Spleen (tissue), 7 donors: ENCODE measurements at regions not wholly inside any gene's neighbourhood (a gene's known extent, or its start where the extent isn't known, plus 50 kb on each side); places are given as distances from the start of the nearest gene placed in this dataset.

Experiments
- CTCF ChIP-seq, 11 experiments: fragments of 200-600 bp in 7 of 11; fragments of 450-650 bp in 4 of 11; sonication (generic) in 4 of 11; IDR thresholded peaks in 8 of 11; conservative IDR thresholded peaks in 3 of 11; 1 replicate in 7 of 11; 2 replicates in 4 of 11; pipeline versions ENCODE4 v1.4.0 to v1.8.0; 2016 to 2021; ENCODE audit warnings: antibody characterized with exemption in 11 of 11, inconsistent platforms in 4 of 11, mild to moderate bottlenecking in 1 of 11
- POLR2A ChIP-seq, 3 donors: fragments of 450-650 bp; IDR thresholded peaks; one replicate each; pipeline ENCODE4 v1.5.1; 2017; ENCODE audit warnings: antibody characterized with exemption in 3 of 3, mild to moderate bottlenecking in 1 of 3
- donor health status: DM: no; HTN: no; CAD: no; lungs with moderate emphysema.
- donor health status: DM: no; HTN: no; CAD: no.
- donor health status: DM: no; HTN: no; CAD: no.

- no peak for TF ChIP-seq CTCF (IDR thresholded peaks at IDR 0.05 in 8 of 11, conservative IDR thresholded peaks at IDR 0.05 in 3 of 11)
- no peak for TF ChIP-seq POLR2A (IDR thresholded peaks at IDR 0.05)
Observed at GRCh38 chr5:111958851-111959250, 201.9 kb upstream of the NREP start.
